Liver (tissue), 3 donors: ENCODE measurements at regions not wholly inside any gene's neighbourhood (a gene's known extent, or its start where the extent isn't known, plus 50 kb on each side); places are given as distances from the start of the nearest gene placed in this dataset.
"Not testable (repeated sequence)": the region's sequence is repeated elsewhere in the genome, so short reads cannot be mapped to it uniquely, and the experiment has no call there.

Experiments
- GABPA ChIP-seq, 2 donors: IDR thresholded peaks in 1 of 2; conservative IDR thresholded peaks in 1 of 2; 2 replicates each; pipeline ENCODE4 v1.6.1; 2016; ENCODE audit warnings: antibody characterized with exemption in 2 of 2, mild to moderate bottlenecking in 1 of 2, moderate library complexity in 1 of 2
- RAD21 ChIP-seq, 2 donors: IDR thresholded peaks; 2 replicates each; pipeline ENCODE4 v1.6.1; 2016; ENCODE audit warnings: antibody characterized with exemption in 2 of 2, mild to moderate bottlenecking in 2 of 2
- REST ChIP-seq: IDR thresholded peaks from 2 replicates; pipeline ENCODE4 v1.6.1; 2016; ENCODE audit warnings: antibody characterized with exemption, mild to moderate bottlenecking
- SP1 ChIP-seq: IDR thresholded peaks from 2 replicates; pipeline ENCODE4 v1.6.1; 2018; ENCODE audit warnings: antibody characterized with exemption, mild to moderate bottlenecking
- YY1 ChIP-seq: IDR thresholded peaks from 2 replicates; pipeline ENCODE4 v1.6.1; 2016; ENCODE audit warnings: antibody characterized with exemption, mild to moderate bottlenecking
- TF ChIP-seq, protein P1 (sequence below): fragments of 150-350 bp; IDR thresholded peaks from 2 replicates; pipeline ENCODE4 v1.5.1; 2017; ENCODE audit warnings: improper control_type of control experiment, low read depth, low read length; ENCODE audit not compliant: missing input control
- TF ChIP-seq, protein P2 (sequence below): IDR thresholded peaks from 2 replicates; pipeline ENCODE4 v1.6.1; 2016; ENCODE audit warnings: antibody characterized with exemption
- donor health status: healthy.
- donor health status: healthy.

DNA sequence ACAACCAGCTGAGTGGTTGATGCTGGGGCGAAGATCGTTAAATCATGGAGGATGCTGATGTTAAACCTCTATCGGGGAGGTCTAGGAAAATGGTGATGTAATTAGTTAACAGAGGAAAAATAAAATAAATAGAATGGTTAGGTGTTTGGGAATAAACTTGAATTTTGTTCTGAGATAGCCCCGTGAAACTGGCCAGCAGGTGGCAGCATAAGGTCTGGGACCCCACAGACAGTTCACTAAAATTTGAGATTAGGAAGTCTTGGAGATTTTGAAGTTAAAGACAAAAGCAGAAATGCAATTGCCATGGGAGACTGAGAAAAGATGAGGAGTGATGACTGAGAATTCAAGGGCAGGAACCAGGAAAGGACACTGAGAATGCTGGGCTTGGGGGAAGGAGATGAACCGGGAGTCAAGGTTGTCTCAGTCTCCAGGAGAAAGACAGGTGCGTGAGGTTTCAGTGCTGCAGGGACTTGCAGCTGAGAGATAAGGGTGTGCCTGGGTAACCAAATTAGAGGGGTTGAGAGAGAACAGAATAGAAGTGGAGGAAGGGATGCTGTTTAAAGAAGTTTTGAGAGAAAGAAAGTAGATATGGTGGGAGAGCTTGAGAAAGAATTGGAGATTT is 248.0 kb downstream of the ZNF92 start:
- TF ChIP-seq, protein P1, sequence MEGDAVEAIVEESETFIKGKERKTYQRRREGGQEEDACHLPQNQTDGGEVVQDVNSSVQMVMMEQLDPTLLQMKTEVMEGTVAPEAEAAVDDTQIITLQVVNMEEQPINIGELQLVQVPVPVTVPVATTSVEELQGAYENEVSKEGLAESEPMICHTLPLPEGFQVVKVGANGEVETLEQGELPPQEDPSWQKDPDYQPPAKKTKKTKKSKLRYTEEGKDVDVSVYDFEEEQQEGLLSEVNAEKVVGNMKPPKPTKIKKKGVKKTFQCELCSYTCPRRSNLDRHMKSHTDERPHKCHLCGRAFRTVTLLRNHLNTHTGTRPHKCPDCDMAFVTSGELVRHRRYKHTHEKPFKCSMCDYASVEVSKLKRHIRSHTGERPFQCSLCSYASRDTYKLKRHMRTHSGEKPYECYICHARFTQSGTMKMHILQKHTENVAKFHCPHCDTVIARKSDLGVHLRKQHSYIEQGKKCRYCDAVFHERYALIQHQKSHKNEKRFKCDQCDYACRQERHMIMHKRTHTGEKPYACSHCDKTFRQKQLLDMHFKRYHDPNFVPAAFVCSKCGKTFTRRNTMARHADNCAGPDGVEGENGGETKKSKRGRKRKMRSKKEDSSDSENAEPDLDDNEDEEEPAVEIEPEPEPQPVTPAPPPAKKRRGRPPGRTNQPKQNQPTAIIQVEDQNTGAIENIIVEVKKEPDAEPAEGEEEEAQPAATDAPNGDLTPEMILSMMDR, result peak; percentile 44
- peak; percentile 69 to 74 for TF ChIP-seq RAD21 (IDR thresholded peaks at IDR 0.05)
- TF ChIP-seq REST; GABPA (IDR thresholded peaks at IDR 0.05 in 1 of 2, conservative IDR thresholded peaks at IDR 0.05 in 1 of 2); YY1; SP1: not testable (repeated sequence)
- TF ChIP-seq, protein P2, sequence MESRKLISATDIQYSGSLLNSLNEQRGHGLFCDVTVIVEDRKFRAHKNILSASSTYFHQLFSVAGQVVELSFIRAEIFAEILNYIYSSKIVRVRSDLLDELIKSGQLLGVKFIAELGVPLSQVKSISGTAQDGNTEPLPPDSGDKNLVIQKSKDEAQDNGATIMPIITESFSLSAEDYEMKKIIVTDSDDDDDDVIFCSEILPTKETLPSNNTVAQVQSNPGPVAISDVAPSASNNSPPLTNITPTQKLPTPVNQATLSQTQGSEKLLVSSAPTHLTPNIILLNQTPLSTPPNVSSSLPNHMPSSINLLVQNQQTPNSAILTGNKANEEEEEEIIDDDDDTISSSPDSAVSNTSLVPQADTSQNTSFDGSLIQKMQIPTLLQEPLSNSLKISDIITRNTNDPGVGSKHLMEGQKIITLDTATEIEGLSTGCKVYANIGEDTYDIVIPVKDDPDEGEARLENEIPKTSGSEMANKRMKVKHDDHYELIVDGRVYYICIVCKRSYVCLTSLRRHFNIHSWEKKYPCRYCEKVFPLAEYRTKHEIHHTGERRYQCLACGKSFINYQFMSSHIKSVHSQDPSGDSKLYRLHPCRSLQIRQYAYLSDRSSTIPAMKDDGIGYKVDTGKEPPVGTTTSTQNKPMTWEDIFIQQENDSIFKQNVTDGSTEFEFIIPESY, result not testable (repeated sequence)
